NCI-H1105 treated with DMSO at 0.1 percent for 48 hours (cell line): ENCODE measurements at regions not wholly inside any gene's neighbourhood (a gene's known extent, or its start where the extent isn't known, plus 50 kb on each side); places are given as distances from the start of the nearest gene placed in this dataset.

ENCODE experiments used
- DNase-seq: peaks from one replicate; lab custom pipeline; 2025; lab: John Stamatoyannopoulos, UW

- DNase-seq: no peak
Observed at GRCh38 chr11:26040339-26040738, 291.6 kb upstream of the ANO3 start.

DNA sequence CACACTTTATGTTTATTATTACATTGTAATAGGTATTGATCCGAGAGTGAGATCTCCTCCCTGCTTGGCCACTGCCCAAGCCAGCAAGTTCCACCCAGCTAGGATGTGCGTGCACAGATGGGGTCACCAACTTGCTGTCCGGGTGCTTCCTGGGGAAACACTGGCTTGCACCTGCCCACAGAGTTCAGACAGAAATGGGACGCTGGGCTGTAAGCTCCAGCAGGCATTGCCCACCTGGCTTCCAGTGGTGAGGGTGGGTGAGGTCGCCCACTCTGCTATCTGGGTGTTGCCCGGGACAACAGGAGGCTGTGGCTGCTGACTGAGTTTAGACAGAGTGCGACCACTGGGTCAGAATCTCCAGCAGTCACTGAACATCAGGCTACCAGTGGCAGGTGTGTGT lies 289.8 kb upstream of the ANO3 start:
- no peak for DNase-seq

DNA sequence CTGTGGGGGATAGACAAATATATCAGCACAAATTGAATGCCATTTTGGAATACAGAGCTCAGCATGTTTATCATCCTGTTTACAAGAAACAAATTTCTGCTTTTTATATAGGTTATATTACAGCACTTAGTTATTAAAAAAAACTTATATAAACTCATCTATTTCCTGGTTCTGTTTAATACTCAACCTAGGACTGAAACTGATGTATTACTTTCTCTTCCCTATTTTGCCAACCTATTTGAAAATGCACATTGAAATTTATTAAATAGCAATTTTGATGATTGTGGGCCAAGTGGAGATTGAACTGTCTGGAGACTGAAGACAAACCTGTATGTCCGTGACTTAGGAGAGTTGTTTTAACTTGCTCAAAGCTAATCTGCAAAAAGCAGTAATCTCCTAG lies 288.3 kb upstream of the ANO3 start:
- no peak for DNase-seq

DNA sequence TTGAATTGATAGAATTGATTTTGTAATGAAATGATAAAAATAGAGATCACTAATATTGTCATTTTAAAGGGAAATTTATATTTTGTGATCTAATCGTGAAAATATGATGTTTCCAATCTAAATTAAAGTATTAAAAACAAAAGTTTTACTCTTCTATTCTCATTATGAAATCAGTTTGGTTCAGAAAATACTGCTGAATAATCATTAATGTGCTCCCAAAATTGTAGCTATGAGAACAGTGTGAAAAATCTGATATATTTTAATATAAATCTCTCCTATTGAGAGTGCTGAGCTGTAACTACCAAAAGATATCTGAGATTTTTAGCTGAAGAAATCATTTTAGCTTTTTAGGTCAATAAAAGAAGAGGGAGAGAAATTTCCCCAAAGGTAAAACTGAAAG lies 287.5 kb upstream of the ANO3 start:
- no peak for DNase-seq

- DNase-seq: no peak
Observed at GRCh38 chr11:26045082-26045481, 286.8 kb upstream of the ANO3 start.

DNA sequence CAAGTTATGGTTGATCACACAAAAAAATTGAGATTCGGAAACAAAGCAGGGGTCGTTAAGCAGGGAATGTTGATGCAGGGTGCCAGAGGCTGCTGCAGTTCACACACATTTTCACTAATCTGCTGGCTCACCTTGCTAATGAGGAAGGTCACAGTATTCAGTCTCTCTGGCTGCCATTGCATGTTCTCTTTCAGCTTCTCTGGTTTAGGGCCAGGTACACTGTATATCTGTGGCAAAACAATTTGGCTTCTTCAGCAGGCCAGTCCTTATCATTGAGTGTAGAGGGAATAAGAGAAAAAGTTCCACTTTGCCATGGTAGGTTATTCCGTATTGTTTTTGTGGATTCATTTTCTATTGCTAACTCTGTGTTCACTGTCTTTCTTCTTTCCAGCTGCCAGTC lies 283.7 kb upstream of the ANO3 start:
- DNase-seq: no peak

DNA sequence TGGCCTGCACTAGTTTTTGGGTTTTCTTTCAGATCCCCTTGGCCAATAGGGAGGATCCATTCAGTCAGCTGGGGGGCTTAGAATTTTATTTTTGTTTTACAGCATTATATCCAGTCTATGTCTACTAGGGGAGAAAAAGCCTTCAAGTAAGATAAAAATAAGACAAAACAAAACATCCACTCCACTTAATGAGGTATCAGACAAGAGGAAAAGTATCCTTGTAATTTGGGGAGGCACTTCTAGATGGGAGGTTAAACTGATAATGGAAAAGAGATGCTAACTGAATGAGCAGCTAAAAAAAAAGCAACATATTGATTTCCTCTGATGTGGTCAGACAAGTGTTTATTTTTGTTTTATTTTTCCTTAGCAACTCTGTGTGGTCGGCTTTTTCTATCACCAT lies 278.0 kb upstream of the ANO3 start:
- no peak for DNase-seq

- no peak for DNase-seq
Observed at GRCh38 chr11:26062660-26063059, 269.3 kb upstream of the ANO3 start.

DNA sequence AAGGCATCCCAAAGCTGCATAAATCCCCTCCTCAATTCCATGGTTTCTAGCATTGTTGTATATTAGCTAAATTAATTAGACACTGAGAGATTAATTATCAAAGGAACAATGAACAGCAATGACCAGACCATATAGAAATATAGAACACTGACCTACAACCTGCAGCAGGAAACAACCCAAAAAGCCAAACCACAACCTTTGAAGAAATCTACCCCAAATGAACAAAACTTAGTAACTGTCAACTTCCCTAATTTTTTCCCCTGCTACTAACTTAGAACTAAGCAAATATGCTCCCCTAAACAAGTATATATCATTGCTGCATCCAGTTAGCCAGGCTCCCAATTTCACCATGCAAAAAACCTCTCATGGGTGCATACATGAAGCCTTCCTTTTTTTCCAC lies 268.0 kb upstream of the ANO3 start:
- no peak for DNase-seq

DNA sequence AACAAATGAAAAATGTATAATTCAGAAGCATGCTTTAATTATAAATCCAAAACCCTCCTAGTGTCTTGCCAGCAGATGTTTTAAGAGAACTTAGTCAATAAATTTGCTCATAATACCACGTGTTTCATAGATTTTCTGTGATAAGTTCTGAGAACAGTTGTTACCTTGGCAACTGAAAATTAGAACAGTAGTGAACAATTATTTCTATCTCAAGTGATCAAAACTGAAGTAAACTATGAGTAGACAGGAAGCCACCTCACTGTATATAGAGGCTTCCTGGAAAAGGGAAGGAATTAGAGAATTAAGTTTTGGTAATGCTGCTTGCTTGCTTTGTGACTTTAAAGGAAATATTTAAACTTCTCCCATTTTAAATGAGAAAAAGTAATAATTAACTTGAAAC lies 266.0 kb upstream of the ANO3 start:
- no peak for DNase-seq

DNA sequence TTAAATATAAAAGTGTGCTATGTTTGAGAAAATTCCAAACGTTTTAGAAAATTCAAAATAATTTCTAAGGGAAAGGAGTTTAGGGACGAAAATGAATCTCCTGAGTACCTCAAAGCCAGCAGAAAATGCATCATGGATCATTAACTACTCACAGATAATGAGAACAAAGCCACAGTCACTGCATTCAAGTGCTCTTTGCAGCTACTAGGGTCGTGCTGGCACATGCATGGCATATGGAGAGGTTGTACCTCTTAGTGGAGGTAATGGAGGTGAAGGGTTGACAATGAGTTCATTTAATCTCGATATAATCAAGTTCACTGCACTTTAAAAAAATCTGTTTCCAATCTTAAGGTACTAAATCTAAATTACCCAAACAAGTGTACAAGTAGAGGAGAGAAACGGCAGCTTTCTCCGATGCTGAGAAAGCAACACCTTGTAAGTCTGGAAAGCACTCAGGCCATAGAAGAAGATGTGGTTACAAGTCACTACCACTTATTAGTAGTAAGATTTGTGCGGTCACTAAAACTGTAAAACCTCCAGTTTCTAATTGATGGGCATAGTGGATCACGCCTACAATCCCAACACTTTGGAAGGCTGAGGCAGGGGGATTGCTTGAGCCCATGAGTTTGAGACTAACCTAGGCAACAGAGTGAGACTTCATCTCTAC lies 261.1 kb upstream of the ANO3 start:
- DNase-seq: peak; percentile 72

DNA sequence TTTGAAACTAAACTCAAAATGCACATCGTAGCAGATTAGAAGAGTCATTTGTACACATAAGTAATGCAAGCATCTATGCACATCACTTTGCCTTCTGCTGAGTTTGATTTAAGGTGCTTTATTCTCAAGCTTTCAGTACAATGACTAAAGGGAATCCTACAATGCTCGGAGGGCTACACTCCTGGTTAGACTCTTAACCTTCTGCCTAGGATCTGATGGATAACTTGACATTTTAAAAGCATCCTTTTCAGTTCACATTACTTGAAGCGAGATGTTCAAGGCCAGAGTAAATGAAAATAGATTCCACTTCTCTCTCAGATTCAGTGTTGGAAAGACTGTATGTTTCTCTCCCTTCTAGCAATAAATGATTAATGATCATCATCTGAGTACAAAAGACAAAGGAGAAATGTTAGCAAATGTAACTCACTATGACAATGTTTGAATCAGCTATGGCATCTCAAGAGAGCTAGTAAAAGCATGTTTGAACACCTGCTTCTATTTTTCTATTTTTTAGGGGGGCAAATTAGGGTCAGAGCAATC lies 259.2 kb upstream of the ANO3 start:
- DNase-seq: no peak

DNA sequence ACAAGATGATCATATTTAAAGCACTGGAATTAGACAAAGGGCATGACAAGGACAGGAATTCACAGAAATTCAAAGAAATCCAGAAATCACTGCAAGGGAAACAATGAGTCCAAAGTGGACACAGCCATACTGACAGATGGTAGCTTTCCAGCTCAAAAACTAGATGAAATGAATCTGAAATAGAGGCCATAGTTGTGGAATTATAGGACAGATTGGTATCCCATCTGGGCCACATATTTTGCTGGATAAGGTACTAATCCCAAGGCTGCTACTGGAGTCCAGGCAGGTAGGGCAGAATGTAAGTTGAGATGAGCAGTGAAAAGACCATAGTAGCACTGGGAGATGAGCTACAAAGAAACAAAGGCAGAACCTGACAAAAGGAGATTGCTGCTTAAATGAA lies 258.3 kb upstream of the ANO3 start:
- no peak for DNase-seq

DNA sequence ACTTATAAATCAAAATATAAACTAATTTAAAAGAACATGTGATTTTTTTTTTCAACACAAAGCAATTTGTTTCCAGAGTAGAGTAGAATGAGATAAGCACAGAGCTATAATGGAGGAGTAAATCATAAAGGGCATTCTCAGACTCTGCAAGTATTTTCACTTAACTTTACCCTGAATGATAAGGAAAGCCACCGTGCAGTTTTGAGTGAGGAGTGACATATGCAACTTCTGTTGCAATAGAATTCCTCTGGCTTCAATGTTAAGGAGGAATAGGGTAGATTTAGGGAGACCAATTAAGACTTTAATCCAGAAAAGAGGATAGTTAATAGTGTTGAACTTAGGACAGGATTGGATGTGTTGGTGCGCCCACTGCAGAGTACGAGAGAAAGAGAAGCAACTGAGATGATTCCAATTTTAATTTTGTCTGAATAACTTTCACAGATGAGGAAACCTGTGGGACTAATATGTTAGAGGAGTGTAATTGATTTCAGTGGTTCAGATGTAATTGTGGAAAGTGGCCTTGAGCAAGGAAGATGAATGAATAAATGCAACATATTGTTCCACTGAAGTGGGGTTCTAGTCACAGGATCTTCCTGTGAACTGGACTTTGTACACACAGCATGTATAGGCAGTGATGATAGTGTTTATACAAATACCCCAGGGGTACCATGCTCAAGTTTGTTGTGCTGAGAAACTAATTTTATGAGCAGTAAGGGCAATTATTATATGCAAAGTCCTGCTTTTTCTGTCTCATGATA lies 255.5 kb upstream of the ANO3 start:
- no peak for DNase-seq

- DNase-seq: no peak
Observed at GRCh38 chr11:26078231-26078821, 253.6 kb upstream of the ANO3 start.

- DNase-seq: no peak
Observed at GRCh38 chr11:26084313-26084712, 247.6 kb upstream of the ANO3 start.

DNA sequence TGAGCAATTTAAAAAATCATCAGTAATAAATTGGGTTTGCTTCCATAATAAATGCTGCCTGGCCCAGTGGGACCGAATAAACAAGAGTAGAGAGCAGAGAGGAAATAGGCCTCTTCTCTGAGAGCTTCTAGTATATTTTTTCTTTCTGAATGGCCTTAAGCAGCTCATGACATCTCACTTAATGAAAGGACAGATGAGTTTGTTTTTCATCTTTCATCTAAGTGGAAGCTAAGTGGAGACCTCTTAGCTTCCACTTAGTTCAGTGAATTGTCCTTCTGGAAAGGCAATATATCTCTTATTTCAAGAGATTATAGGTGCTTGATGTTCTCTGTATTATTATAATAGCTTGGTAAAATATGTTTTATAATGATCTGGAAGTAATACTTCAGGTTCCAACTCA lies 245.9 kb upstream of the ANO3 start:
- DNase-seq: no peak

DNA sequence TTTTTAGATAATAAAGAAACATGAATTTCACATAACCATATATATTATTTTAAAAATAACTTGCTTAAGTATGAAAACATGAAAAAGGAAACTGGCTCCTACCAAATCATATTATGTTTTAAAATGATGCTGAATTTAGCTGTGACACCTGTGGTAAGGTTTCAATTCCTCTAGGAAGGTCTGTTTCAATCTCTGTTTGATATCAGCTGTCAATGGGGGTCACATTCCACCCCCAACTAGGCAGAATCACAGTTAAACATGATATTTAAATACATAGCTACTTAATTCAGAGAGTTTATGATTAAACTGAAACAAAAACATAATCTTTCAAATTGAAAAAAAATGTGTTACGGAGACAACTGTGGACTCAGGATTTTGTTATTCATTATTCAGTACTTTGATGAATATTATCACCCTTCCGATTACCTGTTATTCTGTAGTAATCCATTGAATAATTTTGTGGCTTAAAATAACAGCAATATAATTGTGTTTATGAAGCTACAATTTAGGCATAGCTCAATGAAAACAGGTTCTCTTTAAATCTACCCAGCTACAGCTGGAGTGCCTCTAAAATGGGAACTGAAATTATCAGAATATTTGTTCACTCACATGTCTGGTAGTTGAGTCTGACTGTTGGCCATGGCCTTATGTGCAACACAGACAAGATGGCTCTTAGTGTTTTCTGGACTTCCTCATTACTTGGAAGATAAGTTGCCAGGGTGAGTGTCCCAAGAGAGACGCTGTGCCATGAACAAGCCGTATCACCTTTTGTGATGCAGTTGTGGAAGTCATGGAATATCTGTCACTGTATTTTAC lies 244.6 kb upstream of the ANO3 start:
- DNase-seq: no peak

DNA sequence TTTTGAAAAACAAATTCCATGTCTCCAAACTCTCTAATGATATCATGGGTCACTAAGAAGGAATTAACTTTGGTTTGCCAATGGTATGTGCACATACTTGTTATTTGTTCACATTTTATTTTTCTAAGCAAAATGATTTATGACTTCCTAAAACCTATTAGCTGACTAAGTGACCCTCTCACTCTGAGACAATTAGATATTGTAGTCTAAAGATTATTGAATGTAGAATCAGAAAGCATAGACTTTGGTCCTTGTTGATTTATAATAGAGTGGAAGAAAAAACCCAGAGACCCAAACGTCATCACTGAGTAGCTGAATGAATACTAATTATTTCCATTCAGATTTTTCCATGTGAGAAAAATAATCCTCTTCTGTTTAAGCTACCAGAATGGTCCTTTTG lies 243.5 kb upstream of the ANO3 start:
- no peak for DNase-seq

- DNase-seq: no peak
Observed at GRCh38 chr11:26090651-26091050, 241.3 kb upstream of the ANO3 start.

GRCh38 chr11:26093206-26093605 lies 238.7 kb upstream of the ANO3 start:
- DNase-seq: no peak

GRCh38 chr11:26095340-26095739 lies 236.6 kb upstream of the ANO3 start:
- no peak for DNase-seq
